Activated T-helper 2 cell treated with anti-CD3 and anti-CD28 coated beads, Interferon-gamma antibody, Interleukin-2, Interleukin-4, amounts not matched to agents 10 μg/mL and 5 μg/mL and 100 μg/mL, durations not matched to agents 14 hours and 24 hours and 36 hours (primary cell): ENCODE measurements at regions not wholly inside any gene's neighbourhood (a gene's known extent, or its start where the extent isn't known, plus 50 kb on each side); places are given as distances from the start of the nearest gene placed in this dataset.
"Not testable (repeated sequence)": the region's sequence is repeated elsewhere in the genome, so short reads cannot be mapped to it uniquely, and the experiment has no call there.

Experiments
- DNase-seq: peaks from one replicate; pipeline ENCODE4 v3.0.0; 2021; ENCODE audit warnings: low spot score
- H3K27ac Mint-ChIP-seq: one replicate; pipeline ENCODE4 v1.8.0; 2021; ENCODE audit warnings: mixed read lengths
- H3K27me3 Mint-ChIP-seq: one replicate; pipeline ENCODE4 v1.8.0; 2021; ENCODE audit warnings: low read depth, mixed read lengths
- H3K36me3 Mint-ChIP-seq: one replicate; pipeline ENCODE4 v1.8.0; 2021; ENCODE audit warnings: low read depth, mixed read lengths
- H3K4me1 Mint-ChIP-seq: one replicate; pipeline ENCODE4 v1.8.0; 2021; ENCODE audit warnings: low read depth, mixed read lengths
- H3K4me3 Mint-ChIP-seq: one replicate; pipeline ENCODE4 v1.8.0; 2021; ENCODE audit warnings: low read depth, mild to moderate bottlenecking, moderate library complexity, mixed read lengths
- H3K9me3 Mint-ChIP-seq: one replicate; pipeline ENCODE4 v1.8.0; 2021; ENCODE audit warnings: mixed read lengths
- intact Hi-C: fragments of 100-400 bp; cut with micrococcal nuclease; formaldehyde crosslinking; loops from one replicate; pipeline ENCODE4 v1.15.1; 2023

GRCh38 chr9:20235206-20235605, 387.1 kb downstream of the MLLT3 start:
- H3K4me1 Mint-ChIP-seq, H3K27ac Mint-ChIP-seq, intact Hi-C loops, H3K4me3 Mint-ChIP-seq, H3K36me3 Mint-ChIP-seq, H3K9me3 Mint-ChIP-seq, DNase-seq: not testable (repeated sequence)
- H3K27me3 Mint-ChIP-seq = peaks cover 19% of the 10 kb centered on the region

- H3K9me3 Mint-ChIP-seq = no peaks in the 10 kb centered on the region
- H3K27ac Mint-ChIP-seq = no peak overlapping the region
- no peak for DNase-seq
- H3K27me3 Mint-ChIP-seq = no peaks in the 10 kb centered on the region
- no peak overlapping the region for H3K4me3 Mint-ChIP-seq
- no peaks in the 10 kb centered on the region for H3K36me3 Mint-ChIP-seq
- intact Hi-C loops = no loop called here
- peaks cover 32% of the 10 kb centered on the region for H3K4me1 Mint-ChIP-seq
These were observed 394.2 kb downstream of the MLLT3 start for GRCh38 chr9:20228096-20228495.

GRCh38 chr9:20227166-20227874, 395.0 kb downstream of the MLLT3 start:
- H3K27me3 Mint-ChIP-seq = peaks cover 2% of the 10 kb centered on the region
- H3K27ac Mint-ChIP-seq = no peak overlapping the region
- H3K9me3 Mint-ChIP-seq = no peaks in the 10 kb centered on the region
- H3K36me3 Mint-ChIP-seq = no peaks in the 10 kb centered on the region
- no peak overlapping the region for H3K4me3 Mint-ChIP-seq
- intact Hi-C loops = no loop called here
- peaks cover 32% of the 10 kb centered on the region for H3K4me1 Mint-ChIP-seq
- DNase-seq = no peak

- DNase-seq = no peak
- Mint-ChIP-seq H3K36me3 (no peaks in the 10 kb centered on the region), H3K27ac (no peak overlapping the region), H3K4me3 (no peak overlapping the region), H3K27me3 (peaks cover 3% of the 10 kb centered on the region), H3K4me1 (peaks cover 35% of the 10 kb centered on the region), H3K9me3 (no peaks in the 10 kb centered on the region)
- intact Hi-C loops = no loop called here
These were observed 396.0 kb downstream of the MLLT3 start for GRCh38 chr9:20226345-20226744.

GRCh38 chr9:20225826-20226225, 396.5 kb downstream of the MLLT3 start:
- Mint-ChIP-seq H3K36me3 (no peaks in the 10 kb centered on the region), H3K27me3 (peaks cover 8% of the 10 kb centered on the region), H3K4me1 (peaks cover 40% of the 10 kb centered on the region), H3K9me3 (no peaks in the 10 kb centered on the region), H3K4me3 (no peak overlapping the region), H3K27ac (no peak overlapping the region)
- no peak for DNase-seq
- intact Hi-C loops = no loop called here

- Mint-ChIP-seq H3K27ac (no peak overlapping the region), H3K9me3 (no peaks in the 10 kb centered on the region), H3K4me3 (no peak overlapping the region), H3K27me3 (peaks cover 9% of the 10 kb centered on the region), H3K4me1 (peaks cover 40% of the 10 kb centered on the region), H3K36me3 (no peaks in the 10 kb centered on the region)
- intact Hi-C loops = no loop called here
- no peak for DNase-seq
These were observed 397.5 kb downstream of the MLLT3 start for GRCh38 chr9:20224756-20225155.

- no peaks in the 10 kb centered on the region for H3K9me3 Mint-ChIP-seq
- no peak overlapping the region for H3K27ac Mint-ChIP-seq
- H3K27me3 Mint-ChIP-seq = peaks cover 9% of the 10 kb centered on the region
- intact Hi-C loops = no loop called here
- H3K36me3 Mint-ChIP-seq = no peaks in the 10 kb centered on the region
- no peak overlapping the region for H3K4me3 Mint-ChIP-seq
- no peak for DNase-seq
- H3K4me1 Mint-ChIP-seq = peaks cover 26% of the 10 kb centered on the region
These were observed 402.0 kb downstream of the MLLT3 start for GRCh38 chr9:20220286-20220685.

- Mint-ChIP-seq H3K27me3 (peaks cover 9% of the 10 kb centered on the region), H3K36me3 (no peaks in the 10 kb centered on the region), H3K4me3 (no peak overlapping the region), H3K4me1 (peaks cover 20% of the 10 kb centered on the region), H3K27ac (no peak overlapping the region), H3K9me3 (no peaks in the 10 kb centered on the region)
- intact Hi-C loops = no loop called here
- no peak for DNase-seq
These were observed 402.9 kb downstream of the MLLT3 start for GRCh38 chr9:20219437-20219836.

- no peak overlapping the region for H3K4me3 Mint-ChIP-seq
- intact Hi-C loops = no loop called here
- H3K27me3 Mint-ChIP-seq = peaks cover 9% of the 10 kb centered on the region
- no peaks in the 10 kb centered on the region for H3K36me3 Mint-ChIP-seq
- no peaks in the 10 kb centered on the region for H3K9me3 Mint-ChIP-seq
- no peak for DNase-seq
- H3K4me1 Mint-ChIP-seq = peaks cover 8% of the 10 kb centered on the region
- no peak overlapping the region for H3K27ac Mint-ChIP-seq
These were observed 404.7 kb downstream of the MLLT3 start for GRCh38 chr9:20217596-20217995.

GRCh38 chr9:20216438-20216837, 405.9 kb downstream of the MLLT3 start:
- intact Hi-C loops = no loop called here
- no peak overlapping the region for H3K27ac Mint-ChIP-seq
- peaks cover 6% of the 10 kb centered on the region for H3K27me3 Mint-ChIP-seq
- no peak overlapping the region for H3K4me3 Mint-ChIP-seq
- H3K9me3 Mint-ChIP-seq = no peaks in the 10 kb centered on the region
- H3K36me3 Mint-ChIP-seq = no peaks in the 10 kb centered on the region
- peaks cover 6% of the 10 kb centered on the region for H3K4me1 Mint-ChIP-seq
- DNase-seq = no peak

- Mint-ChIP-seq H3K27ac (no peak overlapping the region), H3K4me1 (peaks cover 2% of the 10 kb centered on the region), H3K27me3 (no peaks in the 10 kb centered on the region), H3K9me3 (no peaks in the 10 kb centered on the region), H3K36me3 (no peaks in the 10 kb centered on the region), H3K4me3 (no peak overlapping the region)
- DNase-seq = no peak
- intact Hi-C loops = no loop called here
These were observed 406.7 kb downstream of the MLLT3 start for GRCh38 chr9:20215552-20215951.

- no peak overlapping the region for H3K4me3 Mint-ChIP-seq
- no peaks in the 10 kb centered on the region for H3K27me3 Mint-ChIP-seq
- H3K27ac Mint-ChIP-seq = no peak overlapping the region
- intact Hi-C loops = no loop called here
- H3K9me3 Mint-ChIP-seq = no peaks in the 10 kb centered on the region
- H3K4me1 Mint-ChIP-seq = peaks cover 24% of the 10 kb centered on the region
- no peaks in the 10 kb centered on the region for H3K36me3 Mint-ChIP-seq
- DNase-seq = no peak
These were observed 409.5 kb downstream of the MLLT3 start for GRCh38 chr9:20212806-20213205.

- H3K36me3 Mint-ChIP-seq = no peaks in the 10 kb centered on the region
- peak overlapping the region; percentile 23 for H3K4me3 Mint-ChIP-seq
- H3K4me1 Mint-ChIP-seq = peaks cover 31% of the 10 kb centered on the region
- intact Hi-C loops = loop anchor here (1.0 to 10.0 kb wide), 14 partner anchors 34 to 905 kb away; partner anchors contain the start of genes FOCAD, HACD4 and MLLT3
- H3K9me3 Mint-ChIP-seq = no peaks in the 10 kb centered on the region
- H3K27ac Mint-ChIP-seq = peak overlapping the region; percentile 84
- peak; percentile 46 for DNase-seq
- no peaks in the 10 kb centered on the region for H3K27me3 Mint-ChIP-seq
These were observed 412.6 kb downstream of the MLLT3 start for GRCh38 chr9:20209391-20210340.
